K562 (cell line): ENCODE measurements at regions not wholly inside any gene's neighbourhood (a gene's known extent, or its start where the extent isn't known, plus 50 kb on each side); places are given as distances from the start of the nearest gene placed in this dataset.

Source experiments
- ATAC-seq: fragments of 200-7000 bp; cut with Tn5 transposase; 3 replicates; pipeline ENCODE4 v1.9.1; 2020; ENCODE audit warnings: moderate library complexity
- BruUV-seq: library from RNA; stranded (reverse); fragments of 400-500 nt; replicated peaks from 2 replicates; lab custom pipeline; 2021; lab: Mats Ljungman, UMichigan
- CTCF ChIA-PET: fragments of 300-600 bp; formaldehyde crosslinking; extraction: SDS; loops from one replicate; lab custom pipeline; 2021; ENCODE audit warnings: low intra/inter-chr PET ratio; lab: Yijun Ruan, JAX
- POLR2A ChIA-PET: fragments of 300-600, 350-650 bp; sonication (Branson Sonifier 250); formaldehyde crosslinking; extraction: SDS; loops from one replicate; lab custom pipeline; 2021; ENCODE audit warnings: antibody characterized with exemption, inconsistent platforms; lab: Yijun Ruan, JAX
- DNase-seq, 4 experiments: peaks; one replicate each; pipeline versions ENCODE4 v3.0.0 to v3.0.0-alpha.2; 2011 to 2018; ENCODE audit warnings: low spot score in 3 of 4, mixed read lengths in 3 of 4; ENCODE audit errors: extremely low read depth in 1 of 4
- FAIRE-seq: peaks from 2 replicates; lab custom pipeline; 2011; peaks lifted over from hg19 to GRCh38; lab: Jason Lieb, UNC
- H2AFZ ChIP-seq: 2 replicates; pipeline ENCODE4 v1.6.0; 2011; ENCODE audit warnings: low read depth, low read length, control low read depth, inconsistent platforms
- H3K27ac ChIP-seq: fragments of 200-600 bp; 3 replicates; pipeline ENCODE4 v1.8.0; 2011; ENCODE audit warnings: low read depth, mild to moderate bottlenecking, control low read depth, inconsistent platforms, low read length, moderate library complexity, mixed read lengths; ENCODE audit errors: extremely low read depth
- H3K27me3 ChIP-seq, 2 experiments: fragments of 300-600 bp in 1 of 2; 2 replicates in 1 of 2; 3 replicates in 1 of 2; pipeline versions ENCODE4 v1.6.0 to v1.8.0; 2011; ENCODE audit warnings: inconsistent platforms in 2 of 2, low read length in 2 of 2, mild to moderate bottlenecking in 1 of 2, mixed read lengths in 1 of 2, moderate library complexity in 1 of 2; ENCODE audit not compliant: control insufficient read depth in 2 of 2, insufficient read depth in 2 of 2
- H3K36me3 ChIP-seq: fragments of 300-600 bp; 3 replicates; pipeline ENCODE4 v1.8.0; 2011; ENCODE audit warnings: mild to moderate bottlenecking, low read length, inconsistent platforms; ENCODE audit not compliant: control insufficient read depth, insufficient read depth
- H3K4me1 ChIP-seq, 2 experiments: fragments of 200-600 bp in 1 of 2; replicated peaks in 1 of 2; 2 replicates in 1 of 2; 3 replicates in 1 of 2; pipeline versions ENCODE4 v1.5.1 to v1.8.0; 2011; ENCODE audit warnings: inconsistent platforms in 2 of 2, low read length in 2 of 2, mild to moderate bottlenecking in 1 of 2, mixed read lengths in 1 of 2, moderate library complexity in 1 of 2; ENCODE audit not compliant: control insufficient read depth in 2 of 2, insufficient read depth in 2 of 2
- H3K4me2 ChIP-seq: 2 replicates; pipeline ENCODE4 v1.6.1; 2011; ENCODE audit warnings: low read length, control low read depth, inconsistent platforms, mixed read lengths; ENCODE audit not compliant: insufficient read depth
- H3K4me3 ChIP-seq: fragments of 200-600 bp; sonication (generic), shearing (Covaris generic); 2 replicates; pipeline ENCODE4 v1.5.1; 2016; ENCODE audit warnings: control low read depth, inconsistent platforms
- H3K79me2 ChIP-seq: fragments of 200-600 bp; 3 replicates; pipeline ENCODE4 v1.8.0; 2011; ENCODE audit warnings: low read length, inconsistent platforms; ENCODE audit not compliant: control insufficient read depth, insufficient read depth
- H3K9ac ChIP-seq, 2 experiments: 2 replicates each; pipeline versions ENCODE4 v1.6.0 to v1.6.1; 2011; ENCODE audit warnings: low read depth in 2 of 2, low read length in 2 of 2, control low read depth in 1 of 2, inconsistent platforms in 1 of 2, mild to moderate bottlenecking in 1 of 2, mixed read lengths in 1 of 2; ENCODE audit not compliant: insufficient read depth in 1 of 2
- H3K9me1 ChIP-seq: one replicate; pipeline ENCODE4 v1.6.0; 2011; ENCODE audit warnings: inconsistent platforms, mild to moderate bottlenecking, low read length, moderate library complexity; ENCODE audit not compliant: control insufficient read depth, insufficient read depth
- H3K9me3 ChIP-seq: replicated peaks from 2 replicates; pipeline ENCODE4 v1.5.1; 2011; ENCODE audit warnings: low read depth, low read length, inconsistent platforms; ENCODE audit not compliant: control insufficient read depth, insufficient read depth
- H4K20me1 ChIP-seq: replicated peaks from 2 replicates; pipeline ENCODE4 v1.6.1; 2011; ENCODE audit warnings: low read length, inconsistent platforms, mixed read lengths; ENCODE audit not compliant: control insufficient read depth, insufficient read depth
- ASH1L ChIP-seq: fragments of 450-650 bp; IDR thresholded peaks from 2 replicates; pipeline ENCODE4 v1.6.1; 2018; ENCODE audit warnings: borderline replicate concordance, mild to moderate bottlenecking, low read depth; ENCODE audit not compliant: partially characterized antibody
- BMI1 ChIP-seq: fragments of 150-350 bp; IDR thresholded peaks from 2 replicates; pipeline ENCODE4 v1.6.1; 2014; ENCODE audit warnings: low read length
- GATAD2A ChIP-seq: fragments of 450-650 bp; IDR thresholded peaks from 2 replicates; pipeline ENCODE4 v1.6.1; 2017
- GTF2E2 ChIP-seq: fragments of 200-800 bp; sonication (Bioruptor generic); IDR thresholded peaks from 2 replicates; pipeline ENCODE4 v1.6.1; 2016; ENCODE audit warnings: missing genetic modification characterization, missing compliant biosample characterization
- GTF2F1 ChIP-seq: IDR thresholded peaks from 2 replicates; pipeline ENCODE4 v1.6.1; 2011; ENCODE audit warnings: low read depth, low read length, improper control_type of control experiment
- HDAC8 ChIP-seq: fragments of 450-650 bp; IDR thresholded peaks from 2 replicates; pipeline ENCODE4 v1.6.1; 2016; ENCODE audit warnings: mild to moderate bottlenecking, missing genetic modification characterization, moderate library complexity, missing compliant biosample characterization
- HOXB6 ChIP-seq: fragments of 250-450 bp; sonication (Bioruptor Pico); IDR thresholded peaks from 2 replicates; pipeline ENCODE4 v1.5.1; 2022; ENCODE audit warnings: mild to moderate bottlenecking, borderline replicate concordance
- MEF2A ChIP-seq: IDR thresholded peaks from 2 replicates; pipeline ENCODE4 v1.6.1; 2011; ENCODE audit warnings: low read depth, mild to moderate bottlenecking, low read length, moderate library complexity; ENCODE audit not compliant: control insufficient read depth
- PHF21A ChIP-seq: fragments of 450-650 bp; IDR thresholded peaks from 2 replicates; pipeline ENCODE4 v1.6.1; 2017; ENCODE audit warnings: low read depth, borderline replicate concordance
- RBM39 ChIP-seq: fragments of 200-400 bp; formaldehyde crosslinking; optimal IDR thresholded peaks from 2 replicates; pipeline ENCODE3; 2018; ENCODE audit warnings: low read depth, low read length
- RFX5 ChIP-seq: IDR thresholded peaks from 2 replicates; pipeline ENCODE4 v1.6.1; 2011; ENCODE audit warnings: low read depth, mild to moderate bottlenecking, improper control_type of control experiment, low read length
- SRSF7 ChIP-seq: fragments of 200-400 bp; formaldehyde crosslinking; optimal IDR thresholded peaks from 2 replicates; pipeline ENCODE3; 2017; ENCODE audit warnings: mild to moderate bottlenecking, low read depth, low read length
- TOE1 ChIP-seq, 2 experiments: fragments of 450-650 bp in 1 of 2; sonication (generic) in 1 of 2; formaldehyde crosslinking in 1 of 2; IDR thresholded peaks; 2 replicates each; pipeline versions ENCODE4 v1.7.1 to v1.8.0; 2016 to 2022; ENCODE audit warnings: borderline replicate concordance in 2 of 2, mild to moderate bottlenecking in 2 of 2, antibody characterized with exemption in 1 of 2, inconsistent platforms in 1 of 2, low read depth in 1 of 2, missing genetic modification reagents in 1 of 2, moderate library complexity in 1 of 2
- ZNF146 ChIP-seq: IDR thresholded peaks from one replicate; pipeline ENCODE4 v1.6.1; 2018; ENCODE audit warnings: missing compliant biosample characterization; ENCODE audit not compliant: unreplicated experiment
- ZNF431 ChIP-seq: sonication (generic); formaldehyde crosslinking; IDR thresholded peaks from 2 replicates; pipeline ENCODE4 v1.8.0; 2022; ENCODE audit warnings: mild to moderate bottlenecking, missing genetic modification reagents
- ZNF707 ChIP-seq: fragments of 250-450 bp; sonication (Bioruptor Pico); conservative IDR thresholded peaks from 2 replicates; pipeline ENCODE4 v1.8.0; 2022; ENCODE audit warnings: inconsistent platforms, mild to moderate bottlenecking, moderate library complexity
- WGBS: fragments of 100-300 bp; shearing (Covaris generic); methylation state at CpG from one replicate; pipeline ENCODE4 v1.1.6; 2016; ENCODE audit warnings: low coverage, mixed read lengths; ENCODE audit not compliant: insufficient coverage; ENCODE audit errors: missing lambda C conversion rate; 5-methylcytosine and 5-hydroxymethylcytosine counted together
- in situ Hi-C: fragments of 300-500 bp; cut with MboI; formaldehyde crosslinking; loops from 4 replicates; pipeline ENCODE4 v1.15.0; 2018; ENCODE audit warnings: inconsistent platforms, mixed read lengths
- intact Hi-C: fragments of 100-400 bp; cut with micrococcal nuclease; formaldehyde crosslinking; loops from 2 replicates; pipeline ENCODE4 v1.14.2; 2022
- TF ChIP-seq, protein P1 (sequence below): sonication (generic); formaldehyde crosslinking; IDR thresholded peaks from 2 replicates; pipeline ENCODE4 v1.8.0; 2023; ENCODE audit warnings: missing genetic modification reagents, mild to moderate bottlenecking, borderline replicate concordance

DNA sequence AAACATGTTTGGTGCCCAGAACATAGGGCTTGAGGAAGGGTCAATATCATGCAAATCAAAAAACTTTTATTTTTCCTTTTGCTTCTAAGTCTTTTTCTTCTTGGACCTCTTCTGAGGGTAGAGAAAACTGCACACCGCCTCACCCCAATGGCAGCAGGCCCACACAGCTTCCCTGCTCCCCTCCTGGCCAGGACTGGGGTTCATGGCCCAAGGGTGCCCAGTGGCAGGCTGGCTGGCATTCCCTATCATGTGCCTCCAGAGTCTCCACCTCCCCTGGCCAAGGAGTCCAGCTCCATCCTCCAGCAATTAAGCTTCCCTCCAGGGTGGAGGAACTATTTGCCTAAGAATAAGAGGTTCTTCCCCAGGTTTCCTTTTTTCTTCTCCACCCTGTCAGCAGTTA lies 529.6 kb upstream of the SPANXN1 start:
- H3K4me1 ChIP-seq = no peaks in the 10 kb centered on the region
- H3K4me3 ChIP-seq = no peak overlapping the region
- no TSS peak for BruUV-seq
- no peaks in the 10 kb centered on the region for H3K9me3 ChIP-seq
- no peak overlapping the region for H3K9ac ChIP-seq
- in situ Hi-C loops (no loop called here), intact Hi-C loops (no loop called here)
- H3K4me2 ChIP-seq = no peak overlapping the region
- no peaks in the 10 kb centered on the region for H4K20me1 ChIP-seq
- no peak for TF ChIP-seq ASH1L
- TF ChIP-seq HOXB6 (CRISPR knock-in tag) = no peak
- TF ChIP-seq TOE1 (IDR thresholded peaks at IDR 0.05; ENCODE audit: borderline replicate concordance) = no peak
- no peak for TF ChIP-seq TOE1 (CRISPR knock-in tag; IDR thresholded peaks at IDR 0.05; ENCODE audit: borderline replicate concordance, low read depth)
- TF ChIP-seq GTF2F1 = no peak
- TF ChIP-seq RBM39 = no peak
- no peak for TF ChIP-seq SRSF7
- no peak for TF ChIP-seq HDAC8 (tag)
- TF ChIP-seq GATAD2A = no peak
- TF ChIP-seq MEF2A = no peak
- TF ChIP-seq GTF2E2 (tag) = no peak
- no peak for TF ChIP-seq BMI1
- no peak for TF ChIP-seq ZNF707
- no peak for TF ChIP-seq ZNF146 (CRISPR knock-in tag)
- no peak for TF ChIP-seq RFX5
- no peak for TF ChIP-seq ZNF431 (CRISPR knock-in tag)
- TF ChIP-seq, protein P1, sequence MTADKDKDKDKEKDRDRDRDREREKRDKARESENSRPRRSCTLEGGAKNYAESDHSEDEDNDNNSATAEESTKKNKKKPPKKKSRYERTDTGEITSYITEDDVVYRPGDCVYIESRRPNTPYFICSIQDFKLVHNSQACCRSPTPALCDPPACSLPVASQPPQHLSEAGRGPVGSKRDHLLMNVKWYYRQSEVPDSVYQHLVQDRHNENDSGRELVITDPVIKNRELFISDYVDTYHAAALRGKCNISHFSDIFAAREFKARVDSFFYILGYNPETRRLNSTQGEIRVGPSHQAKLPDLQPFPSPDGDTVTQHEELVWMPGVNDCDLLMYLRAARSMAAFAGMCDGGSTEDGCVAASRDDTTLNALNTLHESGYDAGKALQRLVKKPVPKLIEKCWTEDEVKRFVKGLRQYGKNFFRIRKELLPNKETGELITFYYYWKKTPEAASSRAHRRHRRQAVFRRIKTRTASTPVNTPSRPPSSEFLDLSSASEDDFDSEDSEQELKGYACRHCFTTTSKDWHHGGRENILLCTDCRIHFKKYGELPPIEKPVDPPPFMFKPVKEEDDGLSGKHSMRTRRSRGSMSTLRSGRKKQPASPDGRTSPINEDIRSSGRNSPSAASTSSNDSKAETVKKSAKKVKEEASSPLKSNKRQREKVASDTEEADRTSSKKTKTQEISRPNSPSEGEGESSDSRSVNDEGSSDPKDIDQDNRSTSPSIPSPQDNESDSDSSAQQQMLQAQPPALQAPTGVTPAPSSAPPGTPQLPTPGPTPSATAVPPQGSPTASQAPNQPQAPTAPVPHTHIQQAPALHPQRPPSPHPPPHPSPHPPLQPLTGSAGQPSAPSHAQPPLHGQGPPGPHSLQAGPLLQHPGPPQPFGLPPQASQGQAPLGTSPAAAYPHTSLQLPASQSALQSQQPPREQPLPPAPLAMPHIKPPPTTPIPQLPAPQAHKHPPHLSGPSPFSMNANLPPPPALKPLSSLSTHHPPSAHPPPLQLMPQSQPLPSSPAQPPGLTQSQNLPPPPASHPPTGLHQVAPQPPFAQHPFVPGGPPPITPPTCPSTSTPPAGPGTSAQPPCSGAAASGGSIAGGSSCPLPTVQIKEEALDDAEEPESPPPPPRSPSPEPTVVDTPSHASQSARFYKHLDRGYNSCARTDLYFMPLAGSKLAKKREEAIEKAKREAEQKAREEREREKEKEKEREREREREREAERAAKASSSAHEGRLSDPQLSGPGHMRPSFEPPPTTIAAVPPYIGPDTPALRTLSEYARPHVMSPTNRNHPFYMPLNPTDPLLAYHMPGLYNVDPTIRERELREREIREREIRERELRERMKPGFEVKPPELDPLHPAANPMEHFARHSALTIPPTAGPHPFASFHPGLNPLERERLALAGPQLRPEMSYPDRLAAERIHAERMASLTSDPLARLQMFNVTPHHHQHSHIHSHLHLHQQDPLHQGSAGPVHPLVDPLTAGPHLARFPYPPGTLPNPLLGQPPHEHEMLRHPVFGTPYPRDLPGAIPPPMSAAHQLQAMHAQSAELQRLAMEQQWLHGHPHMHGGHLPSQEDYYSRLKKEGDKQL (CRISPR knock-in tag) = no peak
- no peak for TF ChIP-seq PHF21A
- FAIRE-seq (no peak), DNase-seq (no peak), ATAC-seq (no peak)
- no peaks in the 10 kb centered on the region for H3K9me1 ChIP-seq
- H3K27ac ChIP-seq = no peak overlapping the region
- H2AFZ ChIP-seq = no peak overlapping the region
- POLR2A ChIA-PET = no interaction called here
- H3K27me3 ChIP-seq = no peaks in the 10 kb centered on the region
- no peaks in the 10 kb centered on the region for H3K36me3 ChIP-seq
- CTCF ChIA-PET = no interaction called here
- H3K79me2 ChIP-seq = no peaks in the 10 kb centered on the region
- WGBS = 0% methylated on average over 1 of the region's 1 CpG
